ENCODE measurements at regions not wholly inside any gene's neighbourhood (a gene's known extent, or its start where the extent isn't known, plus 50 kb on each side); places are given as distances from the start of the nearest gene placed in this dataset.

GRCh38 chr13:37485756-37486155 is 112.8 kb downstream of the POSTN start:
- H3K4me1 ChIP-seq: peaks cover 0 to 44% (median 28%) of the 10 kb centered on the region in 4 donors
- intact Hi-C loops (cut with DNase I): loop anchor here (10.0 kb wide), 1 partner anchor 361 kb away; no protein-coding TSS in a partner anchor
- no peaks in the 10 kb centered on the region for H3K27me3 ChIP-seq
- no peaks in the 10 kb centered on the region for H3K9me3 ChIP-seq
- TF ChIP-seq, protein P1, sequence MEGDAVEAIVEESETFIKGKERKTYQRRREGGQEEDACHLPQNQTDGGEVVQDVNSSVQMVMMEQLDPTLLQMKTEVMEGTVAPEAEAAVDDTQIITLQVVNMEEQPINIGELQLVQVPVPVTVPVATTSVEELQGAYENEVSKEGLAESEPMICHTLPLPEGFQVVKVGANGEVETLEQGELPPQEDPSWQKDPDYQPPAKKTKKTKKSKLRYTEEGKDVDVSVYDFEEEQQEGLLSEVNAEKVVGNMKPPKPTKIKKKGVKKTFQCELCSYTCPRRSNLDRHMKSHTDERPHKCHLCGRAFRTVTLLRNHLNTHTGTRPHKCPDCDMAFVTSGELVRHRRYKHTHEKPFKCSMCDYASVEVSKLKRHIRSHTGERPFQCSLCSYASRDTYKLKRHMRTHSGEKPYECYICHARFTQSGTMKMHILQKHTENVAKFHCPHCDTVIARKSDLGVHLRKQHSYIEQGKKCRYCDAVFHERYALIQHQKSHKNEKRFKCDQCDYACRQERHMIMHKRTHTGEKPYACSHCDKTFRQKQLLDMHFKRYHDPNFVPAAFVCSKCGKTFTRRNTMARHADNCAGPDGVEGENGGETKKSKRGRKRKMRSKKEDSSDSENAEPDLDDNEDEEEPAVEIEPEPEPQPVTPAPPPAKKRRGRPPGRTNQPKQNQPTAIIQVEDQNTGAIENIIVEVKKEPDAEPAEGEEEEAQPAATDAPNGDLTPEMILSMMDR (IDR thresholded peaks at IDR 0.05): no peak
- TF ChIP-seq POLR2A (IDR thresholded peaks at IDR 0.05): no peak
- TF ChIP-seq POLR2AphosphoS5 (IDR thresholded peaks at IDR 0.05): no peak
- no peak for TF ChIP-seq EP300 (IDR thresholded peaks at IDR 0.05)
- peak overlapping the region in 1 of 4 donors; percentile 6 for H3K27ac ChIP-seq
- no peak overlapping the region for H3K4me3 ChIP-seq
- no peaks in the 10 kb centered on the region for H3K36me3 ChIP-seq
- DNase-seq: no peak

DNA sequence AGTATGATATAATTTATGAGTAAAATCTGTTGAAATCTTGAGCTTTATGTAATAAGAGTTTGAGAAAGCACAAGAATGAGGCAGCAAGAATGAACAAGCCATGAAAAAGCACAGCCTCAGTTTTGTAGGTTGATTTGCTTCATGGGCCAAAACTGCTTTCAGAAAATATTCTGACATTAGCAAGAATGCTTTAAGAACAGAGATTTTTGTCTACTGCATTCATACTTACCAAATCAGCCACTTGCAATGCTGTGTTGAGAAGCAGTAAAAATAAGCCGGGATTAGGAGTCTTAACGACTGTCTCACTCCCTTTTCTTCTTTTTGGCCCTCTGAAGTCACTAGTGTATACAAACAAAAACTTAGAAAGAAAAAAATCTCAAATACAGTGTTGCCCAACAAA is 114.5 kb downstream of the POSTN start:
- DNase-seq: no peak
- TF ChIP-seq, protein P1 (IDR thresholded peaks at IDR 0.05): no peak
- TF ChIP-seq POLR2AphosphoS5 (IDR thresholded peaks at IDR 0.05) (no peak), POLR2A (IDR thresholded peaks at IDR 0.05) (no peak), EP300 (IDR thresholded peaks at IDR 0.05) (no peak)
- Histone ChIP-seq H3K36me3 (no peaks in the 10 kb centered on the region), H3K27me3 (no peaks in the 10 kb centered on the region), H3K27ac (peak overlapping the region in 1 of 4 donors; percentile 61), H3K4me3 (no peak overlapping the region), H3K4me1 (peaks cover 0 to 56% (median 28%) of the 10 kb centered on the region in 4 donors), H3K9me3 (no peaks in the 10 kb centered on the region)
- intact Hi-C loops (cut with DNase I): loop anchor here (10.0 kb wide), 1 partner anchor 359 kb away; no protein-coding TSS in a partner anchor
- 68 to 69% methylated on average over 2 of the region's 2 CpGs for WGBS, 2 donors

DNA sequence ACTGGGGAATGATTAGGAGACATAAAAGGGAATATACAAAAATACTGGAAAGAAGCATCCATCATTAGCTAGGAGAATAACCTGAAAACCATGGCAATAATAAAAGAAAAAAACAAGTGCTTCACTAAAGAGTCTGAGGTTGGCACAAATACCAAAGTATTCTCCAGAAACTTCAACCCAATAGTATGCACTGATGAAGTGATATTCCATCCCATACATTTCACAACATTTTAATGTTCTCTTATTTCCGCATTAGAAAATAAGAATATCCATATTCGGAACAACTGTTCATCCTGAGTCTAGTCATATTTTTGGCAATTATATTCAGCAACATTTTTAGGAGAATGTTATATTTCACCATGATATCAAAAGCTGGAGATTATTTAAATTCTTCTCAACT is 116.2 kb downstream of the POSTN start:
- intact Hi-C loops (cut with DNase I): loop anchor here (10.0 kb wide), 1 partner anchor 358 kb away; no protein-coding TSS in a partner anchor
- TF ChIP-seq POLR2A (IDR thresholded peaks at IDR 0.05) (no peak), EP300 (IDR thresholded peaks at IDR 0.05) (no peak), POLR2AphosphoS5 (IDR thresholded peaks at IDR 0.05) (no peak)
- TF ChIP-seq, protein P1 (IDR thresholded peaks at IDR 0.05): no peak
- peaks cover 0 to 58% (median 29%) of the 10 kb centered on the region in 4 donors for H3K4me1 ChIP-seq
- DNase-seq: no peak
- no peak overlapping the region for H3K4me3 ChIP-seq
- 96% methylated on average over 2 of the region's 2 CpGs for WGBS, 2 donors
- no peaks in the 10 kb centered on the region for H3K36me3 ChIP-seq
- H3K27ac ChIP-seq: peak overlapping the region in 2 of 4 donors; percentile 41 to 61
- H3K27me3 ChIP-seq: no peaks in the 10 kb centered on the region
- no peaks in the 10 kb centered on the region for H3K9me3 ChIP-seq

GRCh38 chr13:37481885-37482227 is 116.7 kb downstream of the POSTN start:
- intact Hi-C loops (cut with DNase I): loop anchor here (10.0 kb wide), 1 partner anchor 357 kb away; no protein-coding TSS in a partner anchor
- H3K4me1 ChIP-seq: peaks cover 0 to 63% (median 32%) of the 10 kb centered on the region in 4 donors
- no peaks in the 10 kb centered on the region for H3K9me3 ChIP-seq
- H3K4me3 ChIP-seq: no peak overlapping the region
- no peak for DNase-seq
- TF ChIP-seq POLR2A (IDR thresholded peaks at IDR 0.05) (no peak), POLR2AphosphoS5 (IDR thresholded peaks at IDR 0.05) (no peak), EP300 (IDR thresholded peaks at IDR 0.05) (no peak)
- TF ChIP-seq, protein P1 (IDR thresholded peaks at IDR 0.05): no peak
- peak overlapping the region in 2 of 4 donors; percentile 36 to 61 for H3K27ac ChIP-seq
- WGBS, 2 donors: 61 to 71% methylated on average over 1 of the region's 1 CpG
- no peaks in the 10 kb centered on the region for H3K27me3 ChIP-seq
- no peaks in the 10 kb centered on the region for H3K36me3 ChIP-seq

Measured in sigmoid colon (tissue), 6 donors.